Hematopoietic multipotent progenitor cell treated with erythropoietin and hydrocortisone succinate and interleukin-3 and kit ligand, for 4 days (in vitro differentiated cells): ENCODE measurements at regions not wholly inside any gene's neighbourhood (a gene's known extent, or its start where the extent isn't known, plus 50 kb on each side); places are given as distances from the start of the nearest gene placed in this dataset.

Experiments used
- DNase-seq: peaks from one replicate; pipeline ENCODE4 v3.0.0-alpha.2; 2015

DNA sequence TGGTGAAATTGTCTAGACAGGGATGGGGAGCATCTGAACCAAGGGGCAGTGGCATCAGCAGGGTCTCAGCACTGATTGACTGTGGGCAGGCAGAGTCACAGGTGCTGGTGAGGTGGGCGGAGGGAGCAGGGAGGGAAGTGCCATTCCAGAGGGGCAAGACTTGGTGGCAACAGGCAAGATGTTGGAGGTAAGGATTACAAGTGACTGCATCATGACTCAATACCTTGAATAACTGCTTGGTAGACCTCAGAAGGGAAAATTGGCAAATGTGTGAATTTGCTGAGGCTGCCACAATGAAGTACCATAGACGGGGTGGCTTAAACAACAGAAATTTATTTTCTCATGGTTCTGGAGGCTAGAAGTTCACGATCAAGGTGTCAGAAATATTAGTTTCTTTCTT lies 419.1 kb downstream of the HS3ST3B1 start:
- no peak for DNase-seq

DNA sequence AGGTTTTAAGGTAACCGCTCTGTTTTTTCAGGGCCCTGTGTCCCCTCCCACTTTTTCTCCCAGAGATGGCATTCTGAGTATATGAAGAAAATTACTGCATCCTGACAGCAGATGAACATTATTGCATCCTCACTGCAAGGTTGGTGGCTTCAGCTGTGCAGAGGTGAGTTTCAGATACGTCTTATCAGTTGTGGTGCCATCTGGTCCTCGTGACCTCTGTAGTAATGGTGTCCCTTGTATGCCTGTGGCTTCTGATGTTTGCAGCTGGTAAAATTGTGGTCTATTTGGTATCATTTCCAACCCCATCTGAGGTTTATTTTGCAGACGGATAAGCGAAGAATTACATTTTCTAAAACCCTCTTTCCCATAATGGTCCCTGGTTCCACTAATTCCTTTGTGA lies 417.0 kb downstream of the HS3ST3B1 start:
- peak; percentile 7 for DNase-seq

DNA sequence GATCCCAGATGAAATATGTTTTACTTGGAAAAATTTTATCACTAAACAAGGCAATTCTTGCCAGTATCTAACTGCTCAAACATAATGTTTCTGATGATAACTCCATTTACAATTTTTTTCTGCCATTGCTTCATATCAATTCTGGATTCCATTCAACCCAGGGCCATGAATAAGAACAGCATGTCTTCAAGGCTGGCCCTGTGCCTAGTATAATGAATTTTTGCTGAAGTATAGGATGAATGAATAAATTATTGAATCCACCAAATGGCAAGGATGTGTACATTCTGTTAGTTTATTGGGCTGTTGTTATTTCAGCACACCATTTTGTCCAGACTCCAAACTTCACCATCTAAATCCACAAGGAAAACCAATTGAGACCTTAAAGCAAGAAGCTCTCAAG lies 414.7 kb downstream of the HS3ST3B1 start:
- DNase-seq, result no peak

DNA sequence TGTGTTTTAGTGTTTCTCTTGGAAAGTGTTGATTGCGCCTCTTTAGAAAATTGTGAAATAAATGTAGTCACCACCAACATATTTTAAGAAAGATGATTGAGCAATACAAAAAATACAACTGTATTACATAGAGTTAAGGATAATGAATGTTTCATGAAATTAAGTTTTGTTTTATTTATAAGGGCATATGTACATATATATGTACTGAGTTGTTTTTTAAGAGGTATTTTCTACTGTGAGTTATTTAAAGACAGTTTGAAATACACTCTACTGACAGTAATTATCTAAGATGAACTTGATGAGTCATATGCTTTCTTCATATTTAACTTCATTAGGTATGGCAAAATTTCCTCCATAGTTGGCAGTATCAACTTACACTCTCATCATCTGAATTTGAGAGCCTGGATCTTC lies 411.7 kb downstream of the HS3ST3B1 start:
- DNase-seq, result peak; percentile 29

DNA sequence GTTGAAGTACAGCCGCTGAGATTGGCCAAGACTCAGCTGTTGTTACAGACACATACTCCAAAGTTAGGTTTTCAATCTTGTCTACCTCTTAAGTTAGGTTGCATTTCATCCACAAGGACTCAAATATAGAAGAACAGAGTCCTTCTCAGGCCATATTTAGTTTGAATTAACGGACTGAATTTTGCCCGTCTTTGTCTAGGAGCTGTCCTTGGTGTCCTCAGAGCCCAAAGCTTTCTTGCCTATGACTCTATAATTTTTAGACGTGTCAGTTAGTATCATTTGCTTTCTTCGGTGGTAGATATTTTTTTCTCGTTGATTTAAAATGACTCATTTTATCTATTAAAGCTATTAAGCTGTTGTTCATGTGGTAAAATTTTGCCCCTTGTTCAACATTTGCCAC lies 403.2 kb downstream of the HS3ST3B1 start:
- no peak for DNase-seq

DNA sequence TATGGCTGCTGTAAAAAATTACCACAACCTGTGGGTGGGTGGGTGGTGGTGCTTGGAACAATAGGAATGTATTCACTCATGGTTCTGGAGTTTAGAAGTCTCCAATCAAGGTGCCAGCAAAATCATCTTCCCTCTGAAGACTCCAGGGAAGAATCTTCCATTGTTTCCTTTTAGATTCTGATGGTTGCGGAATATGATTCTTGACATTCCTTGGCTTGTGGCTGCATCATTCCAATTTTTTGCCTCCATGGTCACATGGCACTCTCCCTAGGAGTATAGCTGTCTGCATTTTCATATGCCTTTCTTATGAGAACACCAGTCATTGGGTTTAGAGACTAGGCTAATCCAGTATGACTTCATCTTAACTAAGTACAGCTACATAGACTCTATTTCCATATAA lies 401.0 kb downstream of the HS3ST3B1 start:
- no peak for DNase-seq

DNA sequence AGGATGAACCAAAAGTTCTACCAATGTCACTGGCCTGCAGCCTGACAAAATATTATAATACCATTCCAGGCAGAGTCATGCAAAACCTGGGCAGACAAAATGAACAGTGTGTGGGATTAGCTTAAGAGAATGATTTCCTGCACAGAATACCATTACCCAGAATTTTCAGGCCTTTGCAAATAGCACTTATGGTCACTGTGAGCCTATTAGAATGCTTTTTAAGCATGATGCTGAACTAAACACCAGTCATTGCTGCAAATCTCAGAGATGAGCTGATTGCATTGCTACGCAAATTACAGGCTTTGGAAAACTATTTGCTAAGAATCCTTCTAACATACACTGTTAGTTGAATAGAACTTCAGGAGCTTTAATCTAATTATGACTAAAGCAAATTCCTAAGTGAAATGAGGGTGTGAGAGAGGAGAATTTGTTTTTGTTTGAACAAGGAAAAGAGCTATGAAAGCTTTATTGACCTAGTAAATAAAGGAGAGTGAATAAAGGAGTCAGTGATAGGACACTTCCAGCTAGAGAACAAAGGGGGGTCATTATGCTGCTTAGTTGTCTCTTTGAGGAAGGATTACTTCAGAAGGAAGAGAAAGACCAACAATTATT lies 398.8 kb downstream of the HS3ST3B1 start:
- no peak for DNase-seq

DNA sequence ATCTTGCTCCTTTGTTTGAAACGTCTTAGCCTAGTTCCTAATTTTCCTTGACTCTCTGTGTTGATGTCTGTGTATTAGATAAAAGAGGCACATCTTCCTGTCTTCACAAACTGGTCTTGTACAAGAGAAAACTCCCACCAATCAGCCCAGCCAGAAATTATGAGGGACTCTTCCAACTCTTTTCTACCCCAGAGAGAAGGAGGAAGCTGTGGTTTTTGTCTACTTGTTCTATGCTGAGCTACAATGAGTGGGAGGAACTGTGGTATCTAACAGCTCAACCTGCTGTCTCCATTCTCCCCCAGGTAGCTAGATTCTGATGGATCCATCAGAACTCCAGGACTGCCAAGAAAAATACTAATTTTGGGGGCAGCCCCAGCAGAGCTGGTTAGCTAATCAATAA lies 392.5 kb downstream of the HS3ST3B1 start:
- peak; percentile 72 for DNase-seq

DNA sequence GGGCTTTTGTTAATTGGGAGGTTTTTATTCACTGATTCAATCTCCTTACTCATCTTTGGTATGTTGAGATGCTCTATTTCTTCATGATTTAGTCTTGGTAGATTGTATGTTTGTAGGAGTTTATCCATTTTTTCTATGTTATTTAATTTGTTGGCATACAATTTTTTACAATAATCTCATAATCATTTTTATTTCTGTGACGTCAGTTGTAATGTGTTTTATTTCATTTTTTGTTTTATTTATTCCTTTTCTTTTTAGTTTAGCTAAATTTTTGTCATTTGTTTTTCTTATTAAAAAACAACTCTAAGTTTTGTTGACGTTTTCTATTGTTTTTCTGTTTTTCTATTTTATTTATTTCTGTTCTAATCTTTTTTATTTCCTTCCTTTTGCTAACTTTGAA lies 389.8 kb downstream of the HS3ST3B1 start:
- DNase-seq, result no peak

DNA sequence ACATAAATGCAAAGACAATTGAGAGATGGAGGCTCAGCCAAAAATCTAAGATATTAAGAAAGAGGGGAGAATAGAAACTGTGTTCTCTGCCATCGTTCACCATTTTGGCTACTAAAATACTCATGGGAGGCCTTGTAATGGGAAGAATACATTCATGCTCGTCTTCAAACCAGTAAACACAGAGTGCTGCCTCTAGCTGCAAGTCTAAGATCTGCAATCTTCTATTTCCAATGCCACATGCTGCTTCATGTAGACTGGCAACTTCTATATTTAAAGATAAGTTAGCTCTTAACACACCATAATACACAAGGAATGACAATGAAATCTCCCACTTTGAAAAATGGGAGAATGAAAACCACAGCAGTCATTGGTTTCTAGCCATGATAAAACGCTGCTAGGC lies 387.3 kb downstream of the HS3ST3B1 start:
- DNase-seq, result no peak

DNA sequence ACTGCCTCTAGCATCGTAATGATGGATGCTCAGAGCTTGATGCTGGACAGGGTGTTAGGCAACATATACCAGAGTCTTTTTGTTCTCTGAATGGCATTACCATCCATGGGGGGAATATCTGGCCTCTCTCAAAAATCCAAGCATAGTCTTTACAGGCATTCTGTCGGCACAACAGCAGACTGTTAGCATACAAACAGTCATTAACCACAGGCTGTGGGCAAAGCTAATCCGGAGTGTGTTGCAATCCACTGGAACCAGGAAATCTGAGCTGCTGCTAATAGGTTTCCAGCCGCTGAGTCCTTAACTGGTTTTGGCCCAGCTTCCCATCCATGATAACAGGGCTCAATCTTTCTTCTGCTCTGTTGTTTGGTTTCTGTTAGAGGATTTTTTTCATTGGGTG lies 371.9 kb downstream of the HS3ST3B1 start:
- peak; percentile 59 for DNase-seq

DNA sequence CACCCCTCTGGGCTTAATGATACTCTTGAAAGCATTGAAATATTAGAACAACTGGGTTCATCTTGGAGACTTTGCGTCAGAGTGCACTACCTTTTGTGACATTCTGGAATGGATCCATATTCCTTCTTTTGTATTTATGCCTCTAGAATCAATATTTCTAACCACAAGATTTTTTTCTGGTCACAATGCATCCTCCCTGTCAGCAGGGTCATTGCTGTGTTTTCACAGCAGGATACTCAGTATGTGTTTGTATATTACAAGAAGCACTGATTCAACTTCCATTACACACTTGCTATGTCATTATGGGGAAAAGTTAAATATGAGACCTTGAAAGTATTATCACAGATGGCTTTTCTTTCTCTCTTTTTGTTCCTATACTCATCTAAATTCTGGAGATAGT lies 370.0 kb downstream of the HS3ST3B1 start:
- DNase-seq, result no peak

DNA sequence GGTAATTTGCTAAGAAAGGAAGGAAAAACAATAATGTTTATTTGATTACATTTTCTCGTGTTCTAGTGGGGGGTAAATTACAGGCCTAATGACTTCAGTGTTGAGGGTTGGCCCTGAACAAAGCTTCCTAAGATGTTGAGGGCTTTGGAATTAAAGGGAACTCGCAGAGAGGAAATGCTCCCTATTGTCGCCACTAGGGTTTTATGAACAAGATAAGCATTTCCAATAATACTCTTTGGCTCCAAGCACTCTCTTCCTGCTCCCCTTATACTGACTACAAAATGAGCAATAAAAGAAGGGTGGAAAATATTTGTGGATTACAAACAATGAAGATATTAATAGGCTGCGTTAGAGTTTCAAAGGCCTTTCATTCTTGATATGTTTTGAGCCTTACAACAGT lies 363.6 kb downstream of the HS3ST3B1 start:
- DNase-seq, result no peak

DNA sequence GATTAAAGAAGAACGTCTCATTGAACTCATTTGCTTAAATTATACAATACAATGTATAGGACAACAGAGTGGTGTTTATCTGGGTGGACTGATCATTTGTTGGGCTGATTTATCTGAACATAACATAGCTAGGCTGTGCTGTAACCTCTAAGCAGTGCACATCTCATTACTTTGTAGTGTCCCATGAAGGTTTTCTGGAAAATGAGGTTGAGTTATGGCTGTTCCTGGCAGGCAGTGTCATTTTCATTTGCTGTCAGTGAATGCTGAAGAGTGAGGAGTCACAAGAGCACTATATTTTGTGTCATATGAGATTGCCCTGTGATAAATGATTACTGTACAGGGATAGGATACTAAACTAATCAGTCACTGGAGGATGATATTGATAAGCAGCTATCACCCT lies 340.2 kb downstream of the HS3ST3B1 start:
- DNase-seq, result no peak

DNA sequence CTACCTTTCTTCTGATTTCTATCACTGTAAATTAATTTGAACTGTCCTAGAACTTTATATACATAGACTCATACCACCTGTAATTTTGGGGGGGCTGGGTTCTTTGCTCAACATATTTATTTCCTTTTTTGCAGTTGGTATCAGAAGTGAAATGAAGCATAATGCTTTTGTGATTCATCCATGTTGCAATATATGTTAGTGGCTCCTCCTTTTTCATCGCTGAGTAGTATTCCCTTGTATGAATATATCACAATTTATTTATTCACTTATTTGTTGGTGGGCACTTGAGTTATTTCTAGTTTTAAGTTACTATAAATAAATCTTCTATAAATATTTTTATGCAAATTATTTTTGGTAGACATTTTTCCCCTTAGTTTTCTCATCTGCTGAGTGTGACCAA lies 336.4 kb downstream of the HS3ST3B1 start:
- no peak for DNase-seq

DNA sequence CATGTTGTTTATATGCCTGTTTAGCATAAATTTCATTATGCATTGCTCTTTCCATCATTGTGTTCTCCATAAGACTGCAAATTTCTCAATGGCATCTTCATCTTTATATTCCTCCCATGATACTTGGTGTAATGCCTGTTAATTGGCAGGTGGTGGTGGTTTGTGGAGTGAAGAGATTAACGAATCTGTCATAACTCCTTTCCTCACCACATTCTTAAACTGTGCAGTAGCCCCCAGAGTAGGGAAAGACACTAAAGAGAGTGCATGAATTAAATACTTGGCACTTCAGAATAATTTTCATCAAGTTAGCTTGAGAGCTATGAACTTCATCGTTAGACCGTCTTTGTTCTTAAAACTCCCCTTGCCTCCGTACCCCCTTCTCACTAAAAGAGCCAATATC lies 329.7 kb downstream of the HS3ST3B1 start:
- DNase-seq, result no peak

DNA sequence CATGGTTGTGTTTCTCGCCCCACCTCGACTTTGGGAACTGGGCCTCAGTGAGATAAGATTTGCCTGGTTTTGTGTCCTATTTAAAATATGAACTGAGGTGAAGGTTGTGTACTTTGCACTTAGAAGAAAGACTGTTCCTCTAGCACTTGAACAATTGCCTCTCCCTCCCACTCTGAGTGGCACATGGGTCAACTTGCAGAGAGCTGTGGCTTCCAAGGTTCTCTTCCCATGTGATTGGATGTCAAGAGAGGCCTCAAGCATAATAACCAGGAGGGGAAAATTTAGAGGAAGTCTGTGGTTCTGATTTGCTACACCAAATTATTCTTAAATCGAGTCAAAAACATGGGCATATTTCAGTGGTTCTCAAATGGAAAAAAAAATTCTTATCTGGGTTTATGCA lies 329.2 kb downstream of the HS3ST3B1 start:
- no peak for DNase-seq

DNA sequence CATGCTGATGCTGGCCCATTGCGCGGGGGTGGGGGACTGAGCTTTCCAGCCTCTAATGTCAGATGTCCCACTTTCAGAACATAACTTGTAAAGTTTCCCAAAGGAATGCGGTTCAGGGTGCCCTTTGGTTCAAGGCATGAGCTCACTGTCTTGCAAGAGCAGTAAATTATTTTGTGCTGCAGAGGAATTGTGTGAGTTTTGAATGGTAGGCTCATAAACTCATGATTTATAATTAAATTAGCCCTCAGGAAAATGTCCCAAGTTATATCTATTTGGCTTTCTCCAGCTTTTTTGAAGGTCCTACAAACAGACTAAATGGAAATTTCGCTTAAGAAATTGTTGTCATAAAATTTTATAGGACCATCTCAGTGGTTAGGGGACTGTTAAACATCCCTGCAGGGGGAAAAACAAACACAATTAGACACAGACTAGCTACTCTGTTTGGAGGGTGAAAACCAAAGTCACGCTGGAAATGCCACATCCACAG lies 321.8 kb downstream of the HS3ST3B1 start:
- DNase-seq, result no peak

DNA sequence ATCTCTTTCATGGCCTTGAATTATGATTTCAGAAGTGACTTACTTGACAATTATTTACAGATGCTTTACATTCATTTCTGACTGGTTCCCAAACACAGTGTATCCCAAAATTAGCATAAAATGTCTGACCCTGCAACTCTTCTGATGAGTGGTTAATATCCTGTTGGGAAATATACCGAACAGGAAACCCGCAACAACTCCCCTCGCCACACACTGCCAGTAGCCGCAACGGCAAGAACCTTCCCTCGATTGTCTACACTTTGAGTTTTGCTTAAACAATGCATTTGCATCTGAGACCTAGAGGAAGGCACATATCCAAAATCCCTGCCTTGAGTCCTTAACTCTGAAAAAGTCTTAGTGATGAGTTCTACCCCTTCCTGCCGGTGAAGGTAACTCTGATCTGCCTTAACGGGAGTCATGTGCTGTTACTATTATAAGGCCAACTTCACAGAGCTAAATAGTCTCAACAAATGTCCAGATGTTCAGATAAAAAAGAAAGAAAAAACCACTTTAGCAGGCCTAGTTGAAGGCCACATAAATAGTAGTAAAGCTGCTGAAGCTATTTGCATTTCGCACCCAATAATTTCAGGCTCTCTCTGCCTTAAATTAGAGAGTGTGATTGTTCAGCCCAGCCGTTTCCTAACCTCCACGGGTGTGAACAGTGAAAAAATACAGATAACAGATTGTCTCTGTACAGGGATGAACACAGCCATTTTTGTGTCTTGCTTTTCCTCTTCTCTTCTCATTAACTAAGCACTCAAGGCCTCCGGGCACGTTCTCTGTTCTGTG lies 321.1 kb downstream of the HS3ST3B1 start:
- DNase-seq, result peak; percentile 5

DNA sequence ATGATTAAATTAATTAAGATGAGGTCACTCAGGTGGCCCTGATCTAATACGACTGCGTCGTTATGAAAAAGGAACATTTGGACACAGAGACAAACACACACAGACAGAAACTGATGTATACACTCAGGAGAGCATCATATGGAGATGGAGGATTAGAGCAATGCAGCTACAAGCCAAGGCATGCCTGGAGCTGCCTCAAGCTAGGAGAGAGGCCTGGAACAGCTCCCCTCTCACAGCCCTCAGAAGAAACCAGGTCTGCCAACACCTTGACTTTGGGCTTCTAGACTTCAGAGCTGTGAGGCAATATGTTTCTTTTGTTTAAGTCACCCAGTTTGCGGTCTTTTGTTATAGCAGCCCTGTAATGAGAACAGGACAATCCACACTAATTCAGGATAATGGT lies 318.9 kb downstream of the HS3ST3B1 start:
- no peak for DNase-seq

DNA sequence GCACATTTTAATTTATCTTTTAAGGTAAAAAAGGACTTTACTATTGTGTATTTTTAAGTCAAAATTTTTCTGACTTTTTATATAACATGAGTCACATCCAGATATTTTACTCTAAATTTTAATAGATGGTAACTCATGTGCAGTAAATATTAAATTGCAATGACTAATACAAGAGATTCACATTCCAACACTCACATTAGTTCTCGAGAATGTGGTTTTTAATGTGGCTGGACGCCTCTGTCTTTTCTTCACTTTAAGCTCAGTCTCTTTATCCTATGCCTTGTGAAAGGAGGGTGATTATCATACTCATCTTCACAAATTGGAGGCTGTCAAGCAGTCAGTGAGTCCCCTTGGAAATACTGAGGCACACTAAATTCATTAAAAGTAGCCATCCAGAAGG lies 315.6 kb downstream of the HS3ST3B1 start:
- no peak for DNase-seq

DNA sequence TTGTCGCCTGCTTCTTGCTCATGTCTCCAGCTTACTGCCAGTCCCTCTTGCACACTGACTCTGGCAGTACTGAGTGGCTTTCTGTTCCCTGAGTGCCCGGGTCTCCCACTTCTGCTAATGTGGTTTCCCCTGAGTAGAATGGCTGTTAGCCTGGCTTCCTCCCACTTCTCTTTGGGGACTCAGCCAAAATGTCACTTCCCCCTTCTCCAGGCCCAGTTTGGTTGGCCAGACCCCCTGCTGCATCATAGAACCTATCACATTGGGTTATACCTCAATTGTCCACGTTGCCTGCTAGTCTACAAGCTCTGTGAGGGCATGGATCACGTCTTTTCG lies 304.4 kb downstream of the HS3ST3B1 start:
- peak; percentile 86 for DNase-seq

DNA sequence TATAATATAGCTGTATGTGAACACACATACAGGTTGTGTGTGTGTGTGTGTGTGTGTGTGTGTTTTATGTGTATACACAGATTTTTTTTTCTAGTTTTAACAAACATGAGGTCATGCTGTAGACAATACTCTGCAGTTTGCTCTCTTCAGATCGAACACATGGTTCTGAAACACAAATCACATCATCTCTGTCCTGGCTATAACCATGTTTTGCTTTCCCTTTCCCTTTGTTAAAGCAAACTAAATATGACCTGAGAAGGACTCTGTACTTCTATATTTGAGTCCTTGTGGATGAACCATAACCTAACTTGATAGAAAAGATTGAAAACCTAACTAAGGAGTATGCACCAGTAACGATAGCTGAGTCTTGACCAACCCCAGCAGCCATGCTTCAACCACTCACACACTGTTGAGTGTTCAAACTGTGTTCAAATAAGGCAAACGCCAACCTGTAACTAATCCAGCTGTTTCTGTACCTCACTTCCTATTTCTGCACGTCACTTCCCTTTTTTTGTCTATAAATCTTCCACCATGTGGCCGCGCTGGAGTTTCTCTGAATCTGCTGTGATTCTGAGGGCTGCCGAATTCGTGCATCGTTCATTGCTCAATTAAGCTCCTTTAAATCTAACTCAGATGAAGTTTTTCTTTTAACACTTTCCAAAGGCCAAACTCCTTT lies 303.8 kb downstream of the HS3ST3B1 start:
- DNase-seq, result peak; percentile 78

DNA sequence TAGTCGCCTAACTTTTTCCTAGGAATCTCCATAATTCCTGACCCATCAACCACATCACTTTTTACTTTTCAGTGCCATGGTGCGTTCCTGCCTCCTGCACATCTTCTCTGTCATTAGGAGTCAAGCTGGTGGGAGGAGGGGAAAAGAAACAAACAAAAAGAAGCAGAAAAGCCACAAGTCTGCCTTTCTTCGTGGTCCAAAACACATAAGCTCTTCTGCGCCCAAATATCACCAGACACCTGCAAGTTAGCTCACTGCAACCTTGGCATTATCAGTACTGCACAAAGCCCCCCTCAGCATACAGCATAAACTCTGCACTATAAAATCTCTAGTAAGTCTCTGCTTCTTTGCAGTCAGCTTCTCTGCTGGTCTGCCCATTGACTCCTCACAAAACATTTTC lies 295.3 kb downstream of the HS3ST3B1 start:
- no peak for DNase-seq
